ENCODE measurements at regions not wholly inside any gene's neighbourhood (a gene's known extent, or its start where the extent isn't known, plus 50 kb on each side); places are given as distances from the start of the nearest gene placed in this dataset.

DNA sequence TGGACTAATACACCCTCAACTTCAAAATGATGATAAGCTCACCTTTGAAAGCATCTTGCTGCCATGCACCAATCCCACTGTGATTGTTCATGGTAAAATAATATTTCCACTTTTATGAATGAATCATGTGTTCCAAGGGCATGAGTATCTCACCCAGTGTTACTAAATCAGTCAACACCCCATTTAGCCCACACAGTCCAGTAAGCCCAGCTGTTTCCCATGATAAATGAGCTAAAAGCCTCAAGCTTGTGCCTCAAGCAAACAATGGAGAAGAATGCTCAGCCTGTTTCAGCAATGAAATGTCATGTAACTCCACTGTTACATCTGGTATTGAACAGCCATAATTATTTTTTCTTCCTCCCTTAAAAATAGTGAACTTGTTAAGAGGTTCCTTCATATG is 442.5 kb downstream of the XPNPEP1 start:
- TF ChIP-seq CTCF (conservative IDR thresholded peaks at IDR 0.05; ENCODE audit: low read length): no peak
- TF ChIP-seq EZH2phosphoT487 (IDR thresholded peaks at IDR 0.05; ENCODE audit: borderline replicate concordance, low read depth, low read length): no peak

Data from OCI-LY7 (cell line).